ENCODE measurements at regions not wholly inside any gene's neighbourhood (a gene's known extent, or its start where the extent isn't known, plus 50 kb on each side); places are given as distances from the start of the nearest gene placed in this dataset.
"Not testable (repeated sequence)": the region's sequence is repeated elsewhere in the genome, so short reads cannot be mapped to it uniquely, and the experiment has no call there.

DNA sequence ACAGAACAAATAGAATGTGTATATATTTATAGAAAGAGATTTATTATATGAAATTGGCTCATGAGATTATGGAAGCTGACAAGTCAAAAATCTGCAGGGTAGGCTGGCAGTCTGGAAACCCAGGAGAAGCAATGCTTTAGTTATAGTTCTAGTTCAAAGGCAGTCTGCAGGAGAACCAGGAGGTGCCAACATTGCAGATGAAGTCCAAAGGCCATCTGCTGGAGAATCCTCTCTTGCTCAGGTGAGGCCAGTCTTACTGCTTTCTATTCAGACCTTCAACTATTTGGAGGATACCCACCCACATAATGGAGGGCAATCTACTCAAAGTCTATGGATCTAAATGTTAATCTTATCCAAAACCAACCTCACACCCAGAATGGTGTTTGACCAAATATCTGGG is 75.9 kb upstream of the MRPS6 start:
- DNase-seq (ENCODE audit: extremely low read depth, low read depth, low spot score): no peak

DNA sequence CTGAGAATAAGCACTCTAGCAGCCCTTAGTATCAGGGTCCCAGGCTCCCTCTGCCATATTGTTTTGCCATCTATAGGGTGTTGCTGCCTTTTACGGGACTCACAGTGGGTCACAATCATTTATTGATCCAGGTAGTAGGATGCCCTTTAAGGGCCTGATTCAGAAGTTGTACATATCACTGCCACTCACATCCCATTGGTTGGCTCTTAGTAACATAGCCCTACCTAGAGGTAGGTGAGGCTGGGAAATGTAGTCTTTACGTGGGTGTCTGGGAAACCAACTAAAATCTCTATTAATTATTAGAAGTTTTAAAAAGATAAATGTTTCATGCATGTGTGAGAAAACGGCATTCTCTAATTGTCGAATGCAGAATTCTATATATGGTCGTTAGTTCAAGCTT is 78.8 kb upstream of the ATP5PO start:
- no peak for DNase-seq (ENCODE audit: extremely low read depth, low read depth, low spot score)

GRCh38 chr21:33993286-33994231 is 78.0 kb upstream of the ATP5PO start:
- no peak for DNase-seq (ENCODE audit: extremely low read depth, low read depth, low spot score)

- not testable (repeated sequence) for DNase-seq (ENCODE audit: extremely low read depth, low read depth, low spot score)
These were observed 76.8 kb upstream of the ATP5PO start for GRCh38 chr21:33992412-33992811.

DNA sequence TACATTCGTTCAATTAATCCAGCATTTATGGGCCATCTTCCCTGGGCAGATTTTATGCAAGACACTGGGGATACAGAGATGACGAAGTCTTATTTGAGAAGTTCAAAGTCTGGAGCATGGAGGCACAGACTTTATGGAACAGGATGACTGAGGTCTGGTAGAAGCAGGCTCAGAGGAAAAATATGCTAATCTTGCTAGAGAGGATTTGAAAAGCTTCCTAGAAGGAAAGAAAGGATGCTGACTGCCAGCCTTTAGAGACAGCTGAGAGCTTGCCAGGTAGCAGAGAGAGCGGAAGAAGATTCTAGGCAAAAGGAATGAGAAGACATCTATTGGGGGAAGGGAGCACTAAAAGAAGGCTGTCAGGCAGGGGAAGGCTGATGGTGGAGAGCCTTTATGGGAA is 75.5 kb upstream of the ATP5PO start:
- no peak for DNase-seq (ENCODE audit: extremely low read depth, low read depth, low spot score)

DNA sequence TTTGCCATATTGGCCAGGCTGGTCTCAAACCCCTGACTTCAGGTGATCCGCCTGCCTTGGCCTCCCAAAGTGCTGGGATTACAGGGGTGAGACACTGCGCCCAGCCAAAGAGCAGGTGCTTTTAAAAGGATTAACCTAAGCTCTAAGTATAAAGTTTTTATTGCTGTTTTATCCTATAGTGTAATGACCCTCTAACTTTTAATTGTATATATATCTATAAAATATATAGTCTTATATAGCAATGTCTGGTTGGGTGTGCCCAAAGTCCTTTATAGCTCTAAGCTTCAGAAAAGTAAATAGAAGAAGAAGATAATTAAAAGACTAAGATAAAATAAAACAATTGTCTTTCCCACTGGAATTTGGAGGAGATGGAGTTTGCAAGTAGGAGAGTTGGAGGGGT is 73.8 kb upstream of the ATP5PO start:
- no peak for DNase-seq (ENCODE audit: extremely low read depth, low read depth, low spot score)

GRCh38 chr21:33988237-33989017 is 72.8 kb upstream of the ATP5PO start:
- no peak for DNase-seq (ENCODE audit: extremely low read depth, low read depth, low spot score)

- no peak for DNase-seq (ENCODE audit: extremely low read depth, low read depth, low spot score)
These were observed 71.9 kb upstream of the ATP5PO start for GRCh38 chr21:33987461-33987860.

GRCh38 chr21:33985117-33986050 is 69.8 kb upstream of the ATP5PO start:
- no peak for DNase-seq (ENCODE audit: extremely low read depth, low read depth, low spot score)

- no peak for DNase-seq (ENCODE audit: extremely low read depth, low read depth, low spot score)
These were observed 68.4 kb upstream of the ATP5PO start for GRCh38 chr21:33984021-33984481.

- DNase-seq (ENCODE audit: extremely low read depth, low read depth, low spot score): no peak
These were observed 65.9 kb upstream of the ATP5PO start for GRCh38 chr21:33981391-33982101.

- no peak for DNase-seq (ENCODE audit: extremely low read depth, low read depth, low spot score)
These were observed 64.8 kb upstream of the ATP5PO start for GRCh38 chr21:33980276-33980916.

GRCh38 chr21:33978585-33978984 is 63.0 kb upstream of the ATP5PO start:
- DNase-seq (ENCODE audit: extremely low read depth, low read depth, low spot score): no peak

- no peak for DNase-seq (ENCODE audit: extremely low read depth, low read depth, low spot score)
These were observed 62.2 kb upstream of the ATP5PO start for GRCh38 chr21:33977721-33978369.

- DNase-seq (ENCODE audit: extremely low read depth, low read depth, low spot score): no peak
These were observed 61.6 kb upstream of the ATP5PO start for GRCh38 chr21:33977017-33977720.

GRCh38 chr21:33976082-33977016 is 60.7 kb upstream of the ATP5PO start:
- DNase-seq (ENCODE audit: extremely low read depth, low read depth, low spot score): no peak

DNA sequence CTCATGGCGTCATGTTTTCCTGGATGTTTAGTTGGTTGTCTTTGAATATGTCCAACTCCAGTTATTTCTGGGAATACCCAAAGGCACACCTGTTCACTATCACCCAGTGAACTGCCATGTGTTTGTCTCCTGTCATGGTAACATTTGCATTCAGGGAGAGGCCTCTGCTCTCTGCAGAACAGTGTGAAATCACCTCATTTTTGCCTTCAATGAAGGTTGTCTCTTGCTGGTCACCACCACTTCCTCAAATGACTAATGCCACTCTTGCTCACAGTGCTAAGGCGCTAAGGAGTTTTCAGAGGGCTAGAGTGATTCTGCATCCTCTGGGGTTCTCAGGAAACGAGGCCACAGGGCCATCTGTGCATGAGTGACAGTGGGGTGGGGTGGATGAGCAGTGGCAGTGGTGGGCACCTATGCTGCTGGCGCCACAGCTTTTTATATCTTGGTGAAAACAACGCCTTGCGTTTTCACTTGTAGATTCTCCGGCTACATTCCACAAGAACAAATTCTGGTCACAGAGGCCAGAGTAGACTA is 60.0 kb upstream of the ATP5PO start:
- DNase-seq (ENCODE audit: extremely low read depth, low read depth, low spot score): no peak
